Loucy (cell line): ENCODE measurements at regions not wholly inside any gene's neighbourhood (a gene's known extent, or its start where the extent isn't known, plus 50 kb on each side); places are given as distances from the start of the nearest gene placed in this dataset.

Experiments
- CTCF ChIP-seq: fragments of 200-600 bp; sonication (generic); conservative IDR thresholded peaks from 2 replicates; pipeline ENCODE4 v1.5.1; 2014; ENCODE audit warnings: mild to moderate bottlenecking, antibody characterized with exemption, low read length
- EZH2phosphoT487 ChIP-seq: fragments of 200-600 bp; IDR thresholded peaks from 2 replicates; pipeline ENCODE4 v1.6.1; 2018; ENCODE audit warnings: antibody characterized with exemption, mild to moderate bottlenecking, moderate library complexity, borderline replicate concordance

DNA sequence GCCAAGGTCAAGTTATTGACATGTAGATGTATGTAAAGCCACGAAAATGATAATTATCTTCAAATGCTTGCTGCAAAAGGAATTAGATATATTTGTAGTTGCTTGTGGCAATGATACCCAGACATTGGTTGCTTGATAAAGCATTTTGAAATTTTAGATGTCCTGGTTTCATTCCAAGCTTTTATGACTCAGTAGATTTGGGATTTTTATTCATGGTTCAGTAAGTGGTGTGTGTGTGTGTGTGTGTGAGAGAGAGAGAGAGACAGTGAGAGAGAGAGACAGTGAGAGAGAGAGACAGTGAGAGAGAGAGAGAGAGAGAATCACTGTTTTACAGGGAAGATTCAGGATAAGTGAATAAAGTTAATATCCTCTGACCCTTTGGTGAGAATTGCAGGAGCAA, 498.2 kb upstream of the C1orf87 start:
- no peak for TF ChIP-seq CTCF
- no peak for TF ChIP-seq EZH2phosphoT487
